ENCODE measurements at regions not wholly inside any gene's neighbourhood (a gene's known extent, or its start where the extent isn't known, plus 50 kb on each side); places are given as distances from the start of the nearest gene placed in this dataset.

DNA sequence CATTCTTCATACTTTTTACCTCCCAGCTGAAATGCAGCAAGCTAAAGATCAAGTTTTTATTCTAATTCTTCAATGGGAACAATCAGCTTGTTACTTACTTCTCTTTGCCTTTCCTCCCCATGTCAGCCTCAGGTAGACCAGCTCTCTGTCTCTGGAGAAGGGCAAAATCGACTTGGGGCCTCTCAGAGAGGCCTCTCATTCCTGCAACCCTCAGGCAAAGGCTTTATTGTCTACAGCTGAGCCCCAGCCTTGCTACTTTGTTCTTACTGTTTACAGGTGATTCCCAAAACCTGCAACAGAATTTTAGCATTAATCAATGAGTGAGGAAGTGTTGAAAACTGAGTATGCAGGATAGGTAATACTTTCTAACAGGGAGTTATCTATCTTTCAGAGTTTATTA lies 148.6 kb downstream of the KIF2B start:
- TF ChIP-seq, protein P1, sequence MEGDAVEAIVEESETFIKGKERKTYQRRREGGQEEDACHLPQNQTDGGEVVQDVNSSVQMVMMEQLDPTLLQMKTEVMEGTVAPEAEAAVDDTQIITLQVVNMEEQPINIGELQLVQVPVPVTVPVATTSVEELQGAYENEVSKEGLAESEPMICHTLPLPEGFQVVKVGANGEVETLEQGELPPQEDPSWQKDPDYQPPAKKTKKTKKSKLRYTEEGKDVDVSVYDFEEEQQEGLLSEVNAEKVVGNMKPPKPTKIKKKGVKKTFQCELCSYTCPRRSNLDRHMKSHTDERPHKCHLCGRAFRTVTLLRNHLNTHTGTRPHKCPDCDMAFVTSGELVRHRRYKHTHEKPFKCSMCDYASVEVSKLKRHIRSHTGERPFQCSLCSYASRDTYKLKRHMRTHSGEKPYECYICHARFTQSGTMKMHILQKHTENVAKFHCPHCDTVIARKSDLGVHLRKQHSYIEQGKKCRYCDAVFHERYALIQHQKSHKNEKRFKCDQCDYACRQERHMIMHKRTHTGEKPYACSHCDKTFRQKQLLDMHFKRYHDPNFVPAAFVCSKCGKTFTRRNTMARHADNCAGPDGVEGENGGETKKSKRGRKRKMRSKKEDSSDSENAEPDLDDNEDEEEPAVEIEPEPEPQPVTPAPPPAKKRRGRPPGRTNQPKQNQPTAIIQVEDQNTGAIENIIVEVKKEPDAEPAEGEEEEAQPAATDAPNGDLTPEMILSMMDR (IDR thresholded peaks at IDR 0.05; ENCODE audit: low read depth, low read length) = no peak
- in situ Hi-C loops (cut with HindIII; ENCODE audit: low sequenced_read_pairs) = no loop called here
- no peak overlapping the region for H3K4me3 ChIP-seq (ENCODE audit: low read depth, low read length)
- no peak for DNase-seq (ENCODE audit: low read depth, low spot score)

DNA sequence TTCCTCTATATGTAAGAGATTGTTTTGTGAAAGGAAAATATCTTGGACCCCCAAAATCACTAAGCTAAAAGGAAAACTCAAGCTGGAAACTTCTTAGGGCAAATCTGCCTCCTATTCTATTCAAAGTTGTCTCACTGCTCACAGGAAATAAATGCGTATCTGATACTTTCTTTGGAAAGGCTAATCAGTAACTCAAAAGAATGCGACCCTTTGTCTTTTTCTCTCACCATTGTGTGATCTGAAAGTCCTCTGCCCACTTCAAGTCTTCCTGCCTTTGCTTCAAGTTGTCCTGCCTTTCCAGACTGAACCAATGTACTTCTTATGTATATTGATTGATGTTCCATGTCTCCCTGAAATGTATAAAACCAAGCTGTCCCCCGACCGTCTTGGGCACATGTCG lies 157.3 kb downstream of the KIF2B start:
- TF ChIP-seq, protein P1 (IDR thresholded peaks at IDR 0.05; ENCODE audit: low read depth, low read length) = no peak
- in situ Hi-C loops (cut with HindIII; ENCODE audit: low sequenced_read_pairs) = no loop called here
- no peak overlapping the region for H3K4me3 ChIP-seq (ENCODE audit: low read depth, low read length)
- no peak for DNase-seq (ENCODE audit: low read depth, low spot score)

GRCh38 chr17:53996131-53996530 lies 173.4 kb downstream of the KIF2B start:
- TF ChIP-seq, protein P1 (IDR thresholded peaks at IDR 0.05; ENCODE audit: low read depth, low read length) = no peak
- DNase-seq (ENCODE audit: low read depth, low spot score) = no peak
- H3K4me3 ChIP-seq (ENCODE audit: low read depth, low read length) = no peak overlapping the region
- in situ Hi-C loops (cut with HindIII; ENCODE audit: low sequenced_read_pairs) = no loop called here

- in situ Hi-C loops (cut with HindIII; ENCODE audit: low sequenced_read_pairs) = no loop called here
- no peak overlapping the region for H3K4me3 ChIP-seq (ENCODE audit: low read depth, low read length)
- TF ChIP-seq, protein P1 (IDR thresholded peaks at IDR 0.05; ENCODE audit: low read depth, low read length) = no peak
- DNase-seq (ENCODE audit: low read depth, low spot score) = no peak
Measured at GRCh38 chr17:53996890-53997289, 174.2 kb downstream of the KIF2B start.

DNA sequence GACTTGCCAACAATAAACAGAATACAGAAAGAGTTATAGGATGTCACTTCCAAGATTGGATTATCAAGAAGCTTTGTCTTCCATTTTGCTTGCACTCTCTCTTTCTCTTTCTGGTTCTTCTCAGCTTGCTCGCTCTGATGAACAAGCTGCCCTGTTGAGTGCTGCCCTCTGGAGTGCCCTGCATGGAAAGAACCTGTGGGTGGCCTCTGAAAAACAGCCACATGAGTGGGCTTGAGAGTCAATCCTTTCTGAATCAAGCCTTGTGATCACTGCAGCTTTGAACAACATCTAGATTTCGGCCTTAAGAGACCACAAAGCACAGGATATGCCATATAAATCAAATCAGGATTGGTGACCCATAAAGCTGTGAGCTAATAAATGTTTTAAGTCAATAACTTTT lies 185.1 kb downstream of the KIF2B start:
- H3K4me3 ChIP-seq (ENCODE audit: low read depth, low read length) = no peak overlapping the region
- TF ChIP-seq, protein P1 (IDR thresholded peaks at IDR 0.05; ENCODE audit: low read depth, low read length) = no peak
- no peak for DNase-seq (ENCODE audit: low read depth, low spot score)
- in situ Hi-C loops (cut with HindIII; ENCODE audit: low sequenced_read_pairs) = no loop called here

DNA sequence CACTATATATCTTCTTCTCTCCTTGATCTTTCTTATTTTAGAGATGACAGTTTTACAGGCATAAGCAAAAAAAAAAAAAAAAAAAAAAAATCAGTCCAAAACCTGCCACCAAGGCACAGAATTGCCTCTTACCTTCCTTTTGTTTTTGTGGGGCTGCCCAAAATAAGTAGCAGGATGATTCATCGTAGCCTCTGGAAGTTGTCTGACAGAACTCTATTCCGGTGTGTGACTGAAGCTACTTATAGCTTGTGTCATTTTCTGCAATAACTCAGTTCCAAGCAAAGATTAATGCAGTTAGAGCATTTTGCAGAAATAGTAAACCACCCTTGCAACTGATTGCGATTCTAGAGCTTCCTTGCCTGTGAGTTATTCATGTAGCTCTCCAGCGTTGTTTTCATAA lies 186.8 kb downstream of the KIF2B start:
- in situ Hi-C loops (cut with HindIII; ENCODE audit: low sequenced_read_pairs) = no loop called here
- TF ChIP-seq, protein P1 (IDR thresholded peaks at IDR 0.05; ENCODE audit: low read depth, low read length) = no peak
- H3K4me3 ChIP-seq (ENCODE audit: low read depth, low read length) = no peak overlapping the region
- no peak for DNase-seq (ENCODE audit: low read depth, low spot score)

DNA sequence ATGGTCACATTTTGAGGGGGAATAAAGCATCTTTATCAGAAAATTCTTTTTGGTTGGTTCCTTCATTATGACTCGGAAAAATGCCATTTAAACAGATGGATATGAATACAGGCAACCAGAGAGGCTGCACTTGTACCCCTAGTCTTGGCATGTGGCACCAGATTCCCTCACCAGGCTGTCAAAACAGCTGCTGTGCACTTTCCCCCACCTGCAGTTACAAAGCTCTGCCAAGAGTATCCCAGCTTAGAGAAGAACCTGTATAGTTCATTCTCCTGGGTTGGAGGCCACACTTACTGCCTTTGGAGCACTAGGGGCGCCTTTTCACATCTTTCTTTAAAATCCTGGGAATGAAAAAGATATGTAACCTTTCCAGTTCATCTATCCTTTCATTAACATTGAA lies 190.3 kb downstream of the KIF2B start:
- in situ Hi-C loops (cut with HindIII; ENCODE audit: low sequenced_read_pairs) = no loop called here
- DNase-seq (ENCODE audit: low read depth, low spot score) = no peak
- TF ChIP-seq, protein P1 (IDR thresholded peaks at IDR 0.05; ENCODE audit: low read depth, low read length) = no peak
- no peak overlapping the region for H3K4me3 ChIP-seq (ENCODE audit: low read depth, low read length)

Data from astrocyte of the spinal cord (primary cell).